GM04503 (cell line): ENCODE measurements at regions not wholly inside any gene's neighbourhood (a gene's known extent, or its start where the extent isn't known, plus 50 kb on each side); places are given as distances from the start of the nearest gene placed in this dataset.
A peak's percentile ranks its signal among the peaks of the same experiment; 100 is the strongest.

Source experiments
- DNase-seq: peaks from one replicate; pipeline ENCODE4 v3.0.0-alpha.2; 2012; ENCODE audit warnings: low read depth

GRCh38 chr6:26197933-26198721, 110.9 kb downstream of the HFE start:
- DNase-seq = no peak

GRCh38 chr6:26198722-26199056, 111.5 kb downstream of the HFE start:
- DNase-seq = no peak

GRCh38 chr6:26199057-26199772, 112.0 kb downstream of the HFE start:
- peak; percentile 91 for DNase-seq

GRCh38 chr6:26199773-26200764, 112.8 kb downstream of the HFE start:
- DNase-seq = no peak

GRCh38 chr6:26200918-26201721, 113.9 kb downstream of the HFE start:
- DNase-seq = no peak

- DNase-seq = no peak
Observed at GRCh38 chr6:26202201-26202611, 115.0 kb downstream of the HFE start.

GRCh38 chr6:26202811-26203583, 115.8 kb downstream of the HFE start:
- DNase-seq = no peak

- DNase-seq = peak; percentile 89
Observed at GRCh38 chr6:26204332-26205160, 117.3 kb downstream of the HFE start.

- DNase-seq = no peak
Observed at GRCh38 chr6:26205161-26205624, 118.0 kb downstream of the HFE start.

- DNase-seq = no peak
Observed at GRCh38 chr6:26205625-26206574, 118.7 kb downstream of the HFE start.

- DNase-seq = no peak
Observed at GRCh38 chr6:26206868-26207801, 119.9 kb downstream of the HFE start.

GRCh38 chr6:26211963-26212362, 124.7 kb downstream of the HFE start:
- no peak for DNase-seq

- DNase-seq = no peak
Observed at GRCh38 chr6:26213334-26214075, 126.3 kb downstream of the HFE start.

- DNase-seq = no peak
Observed at GRCh38 chr6:26214803-26215584, 127.8 kb downstream of the HFE start.

- DNase-seq = no peak
Observed at GRCh38 chr6:26215585-26216358, 128.5 kb downstream of the HFE start.
